ENCODE measurements at regions not wholly inside any gene's neighbourhood (a gene's known extent, or its start where the extent isn't known, plus 50 kb on each side); places are given as distances from the start of the nearest gene placed in this dataset.
"Not testable (repeated sequence)": the region's sequence is repeated elsewhere in the genome, so short reads cannot be mapped to it uniquely, and the experiment has no call there.

- Histone ChIP-seq H3K27ac (ENCODE audit: low read depth, low read length) (no peak overlapping the region), H3K9ac (ENCODE audit: low read length) (no peak overlapping the region), H3K9me3 (ENCODE audit: low read length) (no peaks in the 10 kb centered on the region), H3K36me3 (ENCODE audit: insufficient read depth, low read length) (no peaks in the 10 kb centered on the region), H3K4me1 (ENCODE audit: insufficient read depth, low read length) (peaks cover 9% of the 10 kb centered on the region), H3K4me3 (ENCODE audit: low read depth in 1 of 2, low read length in 2 of 2) (no peak overlapping the region), H3K27me3 (ENCODE audit: control insufficient read depth in 1 of 2, insufficient read depth in 2 of 2, low read length in 2 of 2) (no peaks in the 10 kb centered on the region)
Measured at GRCh38 chr1:238953448-238954010, 432.8 kb upstream of the CHRM3 start.

GRCh38 chr1:238951809-238952208 is 434.6 kb upstream of the CHRM3 start:
- H3K36me3 ChIP-seq (ENCODE audit: insufficient read depth, low read length), result no peaks in the 10 kb centered on the region
- no peaks in the 10 kb centered on the region for H3K9me3 ChIP-seq (ENCODE audit: low read length)
- H3K27me3 ChIP-seq (ENCODE audit: control insufficient read depth in 1 of 2, insufficient read depth in 2 of 2, low read length in 2 of 2), result no peaks in the 10 kb centered on the region
- H3K27ac ChIP-seq (ENCODE audit: low read depth, low read length), result no peak overlapping the region
- H3K9ac ChIP-seq (ENCODE audit: low read length), result no peak overlapping the region
- H3K4me1 ChIP-seq (ENCODE audit: insufficient read depth, low read length), result peaks cover 9% of the 10 kb centered on the region
- H3K4me3 ChIP-seq (ENCODE audit: low read depth in 1 of 2, low read length in 2 of 2), result no peak overlapping the region

- no peaks in the 10 kb centered on the region for H3K36me3 ChIP-seq (ENCODE audit: insufficient read depth, low read length)
- no peak overlapping the region for H3K27ac ChIP-seq (ENCODE audit: low read depth, low read length)
- H3K4me3 ChIP-seq (ENCODE audit: low read depth in 1 of 2, low read length in 2 of 2), result peak overlapping the region in 1 of 2 donors; percentile 39
- H3K27me3 ChIP-seq (ENCODE audit: control insufficient read depth in 1 of 2, insufficient read depth in 2 of 2, low read length in 2 of 2), result no peaks in the 10 kb centered on the region
- no peak overlapping the region for H3K9ac ChIP-seq (ENCODE audit: low read length)
- no peaks in the 10 kb centered on the region for H3K9me3 ChIP-seq (ENCODE audit: low read length)
- H3K4me1 ChIP-seq (ENCODE audit: insufficient read depth, low read length), result peaks cover 5% of the 10 kb centered on the region
Measured at GRCh38 chr1:238950784-238951183, 435.6 kb upstream of the CHRM3 start.

- H3K27me3 ChIP-seq (ENCODE audit: control insufficient read depth in 1 of 2, insufficient read depth in 2 of 2, low read length in 2 of 2), result no peaks in the 10 kb centered on the region
- H3K9me3 ChIP-seq (ENCODE audit: low read length), result no peaks in the 10 kb centered on the region
- no peak overlapping the region for H3K27ac ChIP-seq (ENCODE audit: low read depth, low read length)
- H3K4me3 ChIP-seq (ENCODE audit: low read depth in 1 of 2, low read length in 2 of 2), result no peak overlapping the region
- no peaks in the 10 kb centered on the region for H3K36me3 ChIP-seq (ENCODE audit: insufficient read depth, low read length)
- H3K9ac ChIP-seq (ENCODE audit: low read length), result no peak overlapping the region
- no peaks in the 10 kb centered on the region for H3K4me1 ChIP-seq (ENCODE audit: insufficient read depth, low read length)
Measured at GRCh38 chr1:238950017-238950416, 436.4 kb upstream of the CHRM3 start.

GRCh38 chr1:238944028-238944427 is 442.3 kb upstream of the CHRM3 start:
- H3K4me3 ChIP-seq (ENCODE audit: low read depth in 1 of 2, low read length in 2 of 2), result no peak overlapping the region
- H3K4me1 ChIP-seq (ENCODE audit: insufficient read depth, low read length), result no peaks in the 10 kb centered on the region
- no peaks in the 10 kb centered on the region for H3K9me3 ChIP-seq (ENCODE audit: low read length)
- H3K36me3 ChIP-seq (ENCODE audit: insufficient read depth, low read length), result no peaks in the 10 kb centered on the region
- no peak overlapping the region for H3K9ac ChIP-seq (ENCODE audit: low read length)
- H3K27ac ChIP-seq (ENCODE audit: low read depth, low read length), result no peak overlapping the region
- no peaks in the 10 kb centered on the region for H3K27me3 ChIP-seq (ENCODE audit: control insufficient read depth in 1 of 2, insufficient read depth in 2 of 2, low read length in 2 of 2)

GRCh38 chr1:238927899-238928298 is 458.5 kb upstream of the CHRM3 start:
- Histone ChIP-seq H3K4me1 (ENCODE audit: insufficient read depth, low read length) (no peaks in the 10 kb centered on the region), H3K9ac (ENCODE audit: low read length) (no peak overlapping the region), H3K27ac (ENCODE audit: low read depth, low read length) (no peak overlapping the region), H3K9me3 (ENCODE audit: low read length) (no peaks in the 10 kb centered on the region), H3K36me3 (ENCODE audit: insufficient read depth, low read length) (no peaks in the 10 kb centered on the region), H3K27me3 (ENCODE audit: control insufficient read depth in 1 of 2, insufficient read depth in 2 of 2, low read length in 2 of 2) (no peaks in the 10 kb centered on the region), H3K4me3 (ENCODE audit: low read depth in 1 of 2, low read length in 2 of 2) (no peak overlapping the region)

GRCh38 chr1:238916828-238917227 is 469.5 kb upstream of the CHRM3 start:
- Histone ChIP-seq H3K9me3 (ENCODE audit: low read length) (no peaks in the 10 kb centered on the region), H3K4me1 (ENCODE audit: insufficient read depth, low read length) (no peaks in the 10 kb centered on the region), H3K9ac (ENCODE audit: low read length) (no peak overlapping the region), H3K27me3 (ENCODE audit: control insufficient read depth in 1 of 2, insufficient read depth in 2 of 2, low read length in 2 of 2) (no peaks in the 10 kb centered on the region), H3K27ac (ENCODE audit: low read depth, low read length) (no peak overlapping the region), H3K4me3 (ENCODE audit: low read depth in 1 of 2, low read length in 2 of 2) (no peak overlapping the region), H3K36me3 (ENCODE audit: insufficient read depth, low read length) (no peaks in the 10 kb centered on the region)

GRCh38 chr1:238914346-238914745 is 472.0 kb upstream of the CHRM3 start:
- no peaks in the 10 kb centered on the region for H3K36me3 ChIP-seq (ENCODE audit: insufficient read depth, low read length)
- H3K9ac ChIP-seq (ENCODE audit: low read length), result no peak overlapping the region
- no peaks in the 10 kb centered on the region for H3K27me3 ChIP-seq (ENCODE audit: control insufficient read depth in 1 of 2, insufficient read depth in 2 of 2, low read length in 2 of 2)
- H3K9me3 ChIP-seq (ENCODE audit: low read length), result no peaks in the 10 kb centered on the region
- no peak overlapping the region for H3K27ac ChIP-seq (ENCODE audit: low read depth, low read length)
- no peaks in the 10 kb centered on the region for H3K4me1 ChIP-seq (ENCODE audit: insufficient read depth, low read length)
- H3K4me3 ChIP-seq (ENCODE audit: low read depth in 1 of 2, low read length in 2 of 2), result no peak overlapping the region

- H3K27me3 ChIP-seq (ENCODE audit: control insufficient read depth in 1 of 2, insufficient read depth in 2 of 2, low read length in 2 of 2), result no peaks in the 10 kb centered on the region
- no peaks in the 10 kb centered on the region for H3K36me3 ChIP-seq (ENCODE audit: insufficient read depth, low read length)
- no peak overlapping the region for H3K9ac ChIP-seq (ENCODE audit: low read length)
- H3K4me1 ChIP-seq (ENCODE audit: insufficient read depth, low read length), result no peaks in the 10 kb centered on the region
- H3K9me3 ChIP-seq (ENCODE audit: low read length), result no peaks in the 10 kb centered on the region
- no peak overlapping the region for H3K4me3 ChIP-seq (ENCODE audit: low read depth in 1 of 2, low read length in 2 of 2)
- no peak overlapping the region for H3K27ac ChIP-seq (ENCODE audit: low read depth, low read length)
Measured at GRCh38 chr1:238913210-238913609, 473.2 kb upstream of the CHRM3 start.

GRCh38 chr1:238912148-238912547 is 474.2 kb upstream of the CHRM3 start:
- H3K4me3 ChIP-seq (ENCODE audit: low read depth in 1 of 2, low read length in 2 of 2), result no peak overlapping the region
- no peak overlapping the region for H3K27ac ChIP-seq (ENCODE audit: low read depth, low read length)
- no peaks in the 10 kb centered on the region for H3K27me3 ChIP-seq (ENCODE audit: control insufficient read depth in 1 of 2, insufficient read depth in 2 of 2, low read length in 2 of 2)
- no peaks in the 10 kb centered on the region for H3K4me1 ChIP-seq (ENCODE audit: insufficient read depth, low read length)
- no peaks in the 10 kb centered on the region for H3K9me3 ChIP-seq (ENCODE audit: low read length)
- H3K36me3 ChIP-seq (ENCODE audit: insufficient read depth, low read length), result no peaks in the 10 kb centered on the region
- H3K9ac ChIP-seq (ENCODE audit: low read length), result no peak overlapping the region

GRCh38 chr1:238902752-238903151 is 483.6 kb upstream of the CHRM3 start:
- H3K4me3 ChIP-seq (ENCODE audit: low read depth in 1 of 2, low read length in 2 of 2); H3K9ac ChIP-seq (ENCODE audit: low read length); H3K27ac ChIP-seq (ENCODE audit: low read depth, low read length); H3K27me3 ChIP-seq (ENCODE audit: control insufficient read depth in 1 of 2, insufficient read depth in 2 of 2, low read length in 2 of 2); H3K4me1 ChIP-seq (ENCODE audit: insufficient read depth, low read length); H3K9me3 ChIP-seq (ENCODE audit: low read length); H3K36me3 ChIP-seq (ENCODE audit: insufficient read depth, low read length): not testable (repeated sequence)

GRCh38 chr1:238900334-238900865 is 486.0 kb upstream of the CHRM3 start:
- H3K4me1 ChIP-seq (ENCODE audit: insufficient read depth, low read length), result no peaks in the 10 kb centered on the region
- H3K4me3 ChIP-seq (ENCODE audit: low read depth in 1 of 2, low read length in 2 of 2), result no peak overlapping the region
- no peaks in the 10 kb centered on the region for H3K36me3 ChIP-seq (ENCODE audit: insufficient read depth, low read length)
- H3K27ac ChIP-seq (ENCODE audit: low read depth, low read length), result no peak overlapping the region
- no peak overlapping the region for H3K9ac ChIP-seq (ENCODE audit: low read length)
- H3K9me3 ChIP-seq (ENCODE audit: low read length), result no peaks in the 10 kb centered on the region
- no peaks in the 10 kb centered on the region for H3K27me3 ChIP-seq (ENCODE audit: control insufficient read depth in 1 of 2, insufficient read depth in 2 of 2, low read length in 2 of 2)
